IMR-90 (cell line): ENCODE measurements at regions not wholly inside any gene's neighbourhood (a gene's known extent, or its start where the extent isn't known, plus 50 kb on each side); places are given as distances from the start of the nearest gene placed in this dataset.

ENCODE experiments used
- ATAC-seq: fragments of 200-7000 bp; cut with Tn5 transposase; 2 replicates; pipeline ENCODE4 v1.9.1; 2020; ENCODE audit warnings: low read depth, mild to moderate bottlenecking, moderate library complexity
- BruUV-seq: library from RNA; stranded (reverse); fragments of 400-500 nt; replicated peaks from 2 replicates; lab custom pipeline; 2021; lab: Mats Ljungman, UMichigan
- CTCF ChIA-PET: fragments of 300-600 bp; formaldehyde crosslinking; extraction: SDS; loops from one replicate; lab custom pipeline; 2021; ENCODE audit warnings: antibody characterized with exemption; lab: Yijun Ruan, JAX
- POLR2A ChIA-PET: fragments of 300-600 bp; sonication (Branson Sonifier 250); formaldehyde crosslinking; loops from one replicate; lab custom pipeline; 2022; ENCODE audit warnings: antibody characterized with exemption; ENCODE audit not compliant: unreplicated experiment; lab: Charles Lee
- DNase-seq: peaks from one replicate; pipeline ENCODE4 v3.0.0; 2013
- H2AFZ ChIP-seq: replicated peaks from 2 replicates; pipeline ENCODE3; 2013; ENCODE audit warnings: low read length, mild to moderate bottlenecking; ENCODE audit not compliant: poor library complexity
- H2AK5ac ChIP-seq: 2 replicates; pipeline ENCODE4 v1.6.1; 2013; ENCODE audit warnings: low read depth, low read length, inconsistent platforms
- H2AK9ac ChIP-seq: replicated peaks from 2 replicates; pipeline ENCODE3; 2013; ENCODE audit warnings: mild to moderate bottlenecking, low read depth, low read length, moderate library complexity; ENCODE audit not compliant: poor library complexity
- H2BK120ac ChIP-seq: 2 replicates; pipeline ENCODE4 v1.6.1; 2013; ENCODE audit warnings: low read depth, low read length, inconsistent platforms
- H2BK15ac ChIP-seq: 3 replicates; pipeline ENCODE4 v1.6.1; 2013; ENCODE audit warnings: low read depth, low read length, inconsistent platforms
- H2BK20ac ChIP-seq: 2 replicates; pipeline ENCODE4 v1.6.1; 2013; ENCODE audit warnings: low read depth, mild to moderate bottlenecking, inconsistent platforms, low read length, moderate library complexity
- H2BK5ac ChIP-seq: 2 replicates; pipeline ENCODE4 v1.6.1; 2013; ENCODE audit warnings: mild to moderate bottlenecking, low read depth, low read length, inconsistent platforms; ENCODE audit not compliant: poor library complexity, severe bottlenecking
- H3K14ac ChIP-seq: replicated peaks from 2 replicates; pipeline ENCODE4 v1.6.1; 2013; ENCODE audit warnings: low read depth, low read length, inconsistent platforms
- H3K18ac ChIP-seq: 2 replicates; pipeline ENCODE4 v1.6.1; 2013; ENCODE audit warnings: low read depth, low read length, control low read depth
- H3K23ac ChIP-seq: 2 replicates; pipeline ENCODE4 v1.6.1; 2013; ENCODE audit warnings: low read depth, low read length, inconsistent platforms
- H3K27ac ChIP-seq: 2 replicates; pipeline ENCODE4 v1.5.1; 2013; ENCODE audit warnings: mild to moderate bottlenecking, control low read depth, low read length; ENCODE audit not compliant: insufficient read depth
- H3K27me3 ChIP-seq: 2 replicates; pipeline ENCODE4 v1.6.1; 2013; ENCODE audit warnings: low read length; ENCODE audit not compliant: control insufficient read depth, insufficient read depth
- H3K36me3 ChIP-seq: 2 replicates; pipeline ENCODE4 v1.6.1; 2013; ENCODE audit warnings: low read length, mixed read lengths; ENCODE audit not compliant: control insufficient read depth, insufficient read depth
- H3K4ac ChIP-seq: 2 replicates; pipeline ENCODE4 v1.6.1; 2013; ENCODE audit warnings: low read depth, low read length, inconsistent platforms
- H3K4me1 ChIP-seq: 2 replicates; pipeline ENCODE4 v1.6.1; 2013; ENCODE audit warnings: low read length, mixed read lengths; ENCODE audit not compliant: control insufficient read depth, insufficient read depth
- H3K4me2 ChIP-seq: 2 replicates; pipeline ENCODE4 v1.6.1; 2013; ENCODE audit warnings: low read depth, mild to moderate bottlenecking, control low read depth, low read length, moderate library complexity
- H3K4me3 ChIP-seq: 2 replicates; pipeline ENCODE4 v1.5.1; 2013; ENCODE audit warnings: low read depth, mild to moderate bottlenecking, control low read depth, low read length, moderate library complexity; ENCODE audit not compliant: insufficient read depth
- H3K56ac ChIP-seq: 2 replicates; pipeline ENCODE4 v1.6.1; 2013; ENCODE audit warnings: low read length, inconsistent platforms; ENCODE audit not compliant: insufficient read depth; ENCODE audit errors: extremely low read depth
- H3K79me1 ChIP-seq, 2 experiments: 2 replicates each; pipeline ENCODE4 v1.6.1; 2013; ENCODE audit warnings: low read length in 2 of 2, inconsistent platforms in 1 of 2, low read depth in 1 of 2
- H3K9ac ChIP-seq: 2 replicates; pipeline ENCODE4 v1.6.1; 2013; ENCODE audit warnings: low read depth, low read length, control low read depth
- H3K9me1 ChIP-seq: 2 replicates; pipeline ENCODE4 v1.6.1; 2013; ENCODE audit warnings: low read length, inconsistent platforms; ENCODE audit not compliant: insufficient read depth
- H3K9me3 ChIP-seq: 2 replicates; pipeline ENCODE4 v1.6.1; 2013; ENCODE audit warnings: low read length; ENCODE audit not compliant: control insufficient read depth, insufficient read depth
- H4K20me1 ChIP-seq: 2 replicates; pipeline ENCODE4 v1.6.1; 2013; ENCODE audit warnings: low read length, inconsistent platforms; ENCODE audit not compliant: insufficient read depth
- H4K5ac ChIP-seq: 2 replicates; pipeline ENCODE4 v1.6.1; 2013; ENCODE audit warnings: mild to moderate bottlenecking, low read depth, low read length, control low read depth
- H4K8ac ChIP-seq, 2 experiments: 2 replicates each; pipeline ENCODE4 v1.6.1; 2013; ENCODE audit warnings: low read depth in 2 of 2, low read length in 2 of 2, control low read depth in 1 of 2, inconsistent platforms in 1 of 2
- H4K91ac ChIP-seq: 2 replicates; pipeline ENCODE4 v1.6.1; 2013; ENCODE audit warnings: low read depth, low read length, inconsistent platforms; ENCODE audit not compliant: insufficient read depth
- BHLHE40 ChIP-seq: fragments of 150-350 bp; IDR thresholded peaks from 2 replicates; pipeline ENCODE4 v1.6.1; 2016; ENCODE audit warnings: mild to moderate bottlenecking, low read depth, low read length
- CEBPB ChIP-seq: IDR thresholded peaks from 2 replicates; pipeline ENCODE4 v1.6.1; 2012; ENCODE audit warnings: low read depth, low read length, improper control_type of control experiment
- CHD1 ChIP-seq: IDR thresholded peaks from 2 replicates; pipeline ENCODE4 v1.6.1; 2012; ENCODE audit warnings: low read depth, low read length, improper control_type of control experiment
- CTCF ChIP-seq: conservative IDR thresholded peaks from 2 replicates; pipeline ENCODE4 v1.5.1; 2012; ENCODE audit warnings: mild to moderate bottlenecking, low read depth, low read length, improper control_type of control experiment
- FOS ChIP-seq: fragments of 150-350 bp; IDR thresholded peaks from 2 replicates; pipeline ENCODE4 v1.6.1; 2016; ENCODE audit warnings: low read depth, low read length
- MAFK ChIP-seq: IDR thresholded peaks from 2 replicates; pipeline ENCODE4 v1.6.1; 2012; ENCODE audit warnings: low read depth, low read length, improper control_type of control experiment
- MAZ ChIP-seq: IDR thresholded peaks from 2 replicates; pipeline ENCODE4 v1.6.1; 2012; ENCODE audit warnings: low read depth, mild to moderate bottlenecking, low read length, improper control_type of control experiment, moderate library complexity, borderline replicate concordance
- MXI1 ChIP-seq: IDR thresholded peaks from 2 replicates; pipeline ENCODE4 v1.6.1; 2012; ENCODE audit warnings: low read depth, mild to moderate bottlenecking, low read length, moderate library complexity, borderline replicate concordance
- NFE2L2 ChIP-seq: fragments of 150-350 bp; IDR thresholded peaks from 2 replicates; pipeline ENCODE4 v1.6.1; 2016; ENCODE audit warnings: low read depth, mild to moderate bottlenecking, low read length
- POLR2A ChIP-seq: IDR thresholded peaks from 2 replicates; pipeline ENCODE4 v1.6.1; 2012; ENCODE audit warnings: mild to moderate bottlenecking, low read depth, low read length
- RAD21 ChIP-seq: IDR thresholded peaks from 2 replicates; pipeline ENCODE4 v1.6.1; 2012; ENCODE audit warnings: low read length, improper control_type of control experiment
- RCOR1 ChIP-seq: IDR thresholded peaks from 2 replicates; pipeline ENCODE4 v1.6.1; 2012; ENCODE audit warnings: mild to moderate bottlenecking, low read length, improper control_type of control experiment; ENCODE audit not compliant: insufficient replicate concordance
- RFX5 ChIP-seq: IDR thresholded peaks from 2 replicates; pipeline ENCODE4 v1.8.0; 2012; ENCODE audit warnings: low read depth, mild to moderate bottlenecking, low read length, moderate library complexity
- SMC3 ChIP-seq: fragments of 150-350 bp; IDR thresholded peaks from 2 replicates; pipeline ENCODE4 v1.6.1; 2016; ENCODE audit warnings: low read depth, mild to moderate bottlenecking, antibody characterized with exemption, low read length, moderate library complexity
- WGBS, 2 experiments: methylation state at CpG; one replicate each; pipeline versions ENCODE4 v1.1.5 to v1.1.7; 2013; ENCODE audit warnings: missing lambda C conversion rate in 2 of 2; ENCODE audit not compliant: insufficient read length in 1 of 2; ENCODE audit errors: extremely low coverage in 2 of 2; 5-methylcytosine and 5-hydroxymethylcytosine counted together
- dilution Hi-C: fragments of 300-500 bp; cut with HindIII; formaldehyde crosslinking; loops from one replicate; pipeline ENCODE4 v1.14.3; 2018; ENCODE audit warnings: low sequenced_read_pairs; ENCODE audit not compliant: unreplicated experiment
- in situ Hi-C: fragments of 300-500 bp; cut with MboI; formaldehyde crosslinking; loops from 3 replicates; pipeline ENCODE4 v1.14.3; 2019; ENCODE audit warnings: low sequenced_read_pairs, inconsistent platforms, mixed read lengths
- intact Hi-C: fragments of 100-400 bp; cut with micrococcal nuclease; formaldehyde crosslinking; loops from 2 replicates; pipeline ENCODE4 v1.10.0; 2022
- TF ChIP-seq, protein P1 (sequence below): fragments of 150-350 bp; IDR thresholded peaks from 2 replicates; pipeline ENCODE4 v1.6.1; 2017; ENCODE audit warnings: mild to moderate bottlenecking, antibody characterized with exemption, low read length, low read depth
- TF ChIP-seq, protein P2 (sequence below): fragments of 150-350 bp; IDR thresholded peaks from 2 replicates; pipeline ENCODE4 v1.6.1; 2016; ENCODE audit warnings: low read depth, mild to moderate bottlenecking, low read length, moderate library complexity, borderline replicate concordance

DNA sequence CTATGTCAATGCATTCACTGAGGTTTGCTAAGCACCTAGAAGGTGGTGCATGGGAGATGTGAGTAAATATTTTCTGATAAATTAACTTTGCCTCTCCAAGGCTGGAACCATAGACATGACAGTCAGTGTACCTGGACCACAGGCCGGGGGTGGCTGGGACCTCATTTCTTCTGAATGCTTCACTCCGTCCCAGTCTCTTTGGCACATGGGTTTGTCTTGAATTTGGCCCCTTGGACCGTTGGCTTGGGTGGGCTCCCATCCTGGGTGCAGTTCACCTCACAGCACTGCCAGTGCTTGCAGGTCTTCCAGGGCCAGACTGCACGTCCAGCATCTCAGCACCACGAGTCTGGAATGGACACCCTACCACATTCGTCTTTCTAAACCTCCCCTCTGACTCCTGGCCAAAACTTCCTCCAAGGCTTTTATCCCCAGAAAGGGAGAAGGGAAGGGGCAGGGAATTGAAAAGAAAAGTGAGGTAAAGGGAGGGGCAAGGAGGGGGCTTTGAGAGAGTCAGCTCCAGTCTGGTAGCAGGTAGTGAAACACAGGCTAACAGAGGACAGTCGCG, 267.8 kb downstream of the MED10 start:
- in situ Hi-C loops (no loop called here), intact Hi-C loops (no loop called here), dilution Hi-C loops (no loop called here)
- Histone ChIP-seq H2BK120ac (no peak overlapping the region), H4K20me1 (no peaks in the 10 kb centered on the region), H4K5ac (no peak overlapping the region), H3K14ac (no peak overlapping the region), H2AFZ (no peak overlapping the region), H2BK15ac (no peak overlapping the region), H2AK5ac (no peak overlapping the region), H3K4ac (no peak overlapping the region), H3K27ac (no peak overlapping the region), H3K4me2 (no peak overlapping the region), H3K23ac (no peak overlapping the region), H4K91ac (no peak overlapping the region), H3K18ac (no peak overlapping the region), H2AK9ac (no peak overlapping the region), H3K4me1 (no peaks in the 10 kb centered on the region), H2BK5ac (no peak overlapping the region), H3K9me3 (peaks cover 36% of the 10 kb centered on the region), H3K36me3 (no peaks in the 10 kb centered on the region), H4K8ac (no peak overlapping the region), H3K56ac (no peak overlapping the region), H3K79me1 (no peaks in the 10 kb centered on the region), H3K27me3 (no peaks in the 10 kb centered on the region), H2BK20ac (no peak overlapping the region), H3K9ac (no peak overlapping the region), H3K9me1 (no peaks in the 10 kb centered on the region), H3K4me3 (no peak overlapping the region)
- TF ChIP-seq MXI1 (no peak), NFE2L2 (no peak), MAZ (no peak), RFX5 (no peak), CHD1 (no peak), MAFK (no peak), RCOR1 (no peak), CEBPB (no peak), FOS (no peak), POLR2A (no peak), BHLHE40 (no peak), RAD21 (no peak), SMC3 (no peak), CTCF (no peak)
- TF ChIP-seq, protein P1, sequence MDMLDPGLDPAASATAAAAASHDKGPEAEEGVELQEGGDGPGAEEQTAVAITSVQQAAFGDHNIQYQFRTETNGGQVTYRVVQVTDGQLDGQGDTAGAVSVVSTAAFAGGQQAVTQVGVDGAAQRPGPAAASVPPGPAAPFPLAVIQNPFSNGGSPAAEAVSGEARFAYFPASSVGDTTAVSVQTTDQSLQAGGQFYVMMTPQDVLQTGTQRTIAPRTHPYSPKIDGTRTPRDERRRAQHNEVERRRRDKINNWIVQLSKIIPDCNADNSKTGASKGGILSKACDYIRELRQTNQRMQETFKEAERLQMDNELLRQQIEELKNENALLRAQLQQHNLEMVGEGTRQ: no peak
- TF ChIP-seq, protein P2, sequence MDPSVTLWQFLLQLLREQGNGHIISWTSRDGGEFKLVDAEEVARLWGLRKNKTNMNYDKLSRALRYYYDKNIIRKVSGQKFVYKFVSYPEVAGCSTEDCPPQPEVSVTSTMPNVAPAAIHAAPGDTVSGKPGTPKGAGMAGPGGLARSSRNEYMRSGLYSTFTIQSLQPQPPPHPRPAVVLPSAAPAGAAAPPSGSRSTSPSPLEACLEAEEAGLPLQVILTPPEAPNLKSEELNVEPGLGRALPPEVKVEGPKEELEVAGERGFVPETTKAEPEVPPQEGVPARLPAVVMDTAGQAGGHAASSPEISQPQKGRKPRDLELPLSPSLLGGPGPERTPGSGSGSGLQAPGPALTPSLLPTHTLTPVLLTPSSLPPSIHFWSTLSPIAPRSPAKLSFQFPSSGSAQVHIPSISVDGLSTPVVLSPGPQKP: no peak
- no TSS peak for BruUV-seq
- ChIA-PET CTCF (no interaction called here), POLR2A (no interaction called here)
- WGBS, 2 experiments: 77% methylated on average over 2 of the region's 8 CpGs; no CpG with 5 or more reads in 1 of the 2 experiments
- no peak for DNase-seq
- no peak for ATAC-seq
